H54 (cell line): ENCODE measurements at regions not wholly inside any gene's neighbourhood (a gene's known extent, or its start where the extent isn't known, plus 50 kb on each side); places are given as distances from the start of the nearest gene placed in this dataset.

Experiments
- DNase-seq: peaks from one replicate; pipeline ENCODE4 v3.0.0; 2011; ENCODE audit warnings: low spot score, mixed read lengths; ENCODE audit not compliant: insufficient read length
- FAIRE-seq: peaks from 3 replicates; lab custom pipeline; 2011; peaks lifted over from hg19 to GRCh38; lab: Jason Lieb, UNC
- POLR2A ChIP-seq: IDR thresholded peaks from 2 replicates; pipeline ENCODE4 v1.6.1; 2011; ENCODE audit warnings: low read depth, mild to moderate bottlenecking, low read length

- DNase-seq (no peak), FAIRE-seq (no peak)
- no peak for TF ChIP-seq POLR2A
Measured at GRCh38 chr4:137648531-137648930, 116.2 kb upstream of the PCDH18 start.

GRCh38 chr4:137647375-137647774 is 115.1 kb upstream of the PCDH18 start:
- FAIRE-seq: no peak
- no peak for DNase-seq
- no peak for TF ChIP-seq POLR2A

GRCh38 chr4:137644201-137644600 is 111.9 kb upstream of the PCDH18 start:
- no peak for DNase-seq
- FAIRE-seq: no peak
- TF ChIP-seq POLR2A: no peak

- TF ChIP-seq POLR2A: no peak
- DNase-seq: no peak
- no peak for FAIRE-seq
Measured at GRCh38 chr4:137641544-137641943, 109.2 kb upstream of the PCDH18 start.

GRCh38 chr4:137640838-137641158 is 108.5 kb upstream of the PCDH18 start:
- FAIRE-seq (no peak), DNase-seq (no peak)
- TF ChIP-seq POLR2A: no peak

GRCh38 chr4:137640156-137640837 is 108.0 kb upstream of the PCDH18 start:
- TF ChIP-seq POLR2A: no peak
- FAIRE-seq: no peak
- DNase-seq: no peak

GRCh38 chr4:137638934-137639333 is 106.6 kb upstream of the PCDH18 start:
- no peak for TF ChIP-seq POLR2A
- DNase-seq: no peak
- FAIRE-seq: no peak

- DNase-seq (no peak), FAIRE-seq (no peak)
- no peak for TF ChIP-seq POLR2A
Measured at GRCh38 chr4:137635601-137636000, 103.3 kb upstream of the PCDH18 start.

- DNase-seq (no peak), FAIRE-seq (no peak)
- no peak for TF ChIP-seq POLR2A
Measured at GRCh38 chr4:137635108-137635507, 102.8 kb upstream of the PCDH18 start.

- TF ChIP-seq POLR2A: no peak
- DNase-seq (no peak), FAIRE-seq (no peak)
Measured at GRCh38 chr4:137632842-137633241, 100.5 kb upstream of the PCDH18 start.

- no peak for DNase-seq
- no peak for TF ChIP-seq POLR2A
- FAIRE-seq: no peak
Measured at GRCh38 chr4:137631605-137632004, 99.3 kb upstream of the PCDH18 start.

- FAIRE-seq (no peak), DNase-seq (no peak)
- no peak for TF ChIP-seq POLR2A
Measured at GRCh38 chr4:137630252-137630651, 98.0 kb upstream of the PCDH18 start.

GRCh38 chr4:137627739-137628460 is 95.6 kb upstream of the PCDH18 start:
- no peak for TF ChIP-seq POLR2A
- no peak for DNase-seq
- no peak for FAIRE-seq

GRCh38 chr4:137626942-137627738 is 94.8 kb upstream of the PCDH18 start:
- FAIRE-seq (no peak), DNase-seq (no peak)
- TF ChIP-seq POLR2A: no peak
